IPS DF 6.9 (cell line): ENCODE measurements at regions not wholly inside any gene's neighbourhood (a gene's known extent, or its start where the extent isn't known, plus 50 kb on each side); places are given as distances from the start of the nearest gene placed in this dataset.

Experiments used
- DNase-seq: peaks from one replicate; pipeline ENCODE4 v3.0.0-alpha.2; 2013; ENCODE audit warnings: low read depth, low spot score
- H3K27ac ChIP-seq: one replicate; pipeline ENCODE4 v1.5.1; 2013; ENCODE audit warnings: low read length, control low read depth
- H3K27me3 ChIP-seq: 2 replicates; pipeline ENCODE4 v1.6.1; 2013; ENCODE audit warnings: mild to moderate bottlenecking, low read length; ENCODE audit not compliant: control insufficient read depth, insufficient read depth
- H3K36me3 ChIP-seq: 2 replicates; pipeline ENCODE4 v1.6.1; 2013; ENCODE audit warnings: low read length; ENCODE audit not compliant: control insufficient read depth, insufficient read depth
- H3K4me1 ChIP-seq: 2 replicates; pipeline ENCODE4 v1.6.1; 2013; ENCODE audit warnings: low read length; ENCODE audit not compliant: control insufficient read depth, insufficient read depth
- H3K4me3 ChIP-seq: 2 replicates; pipeline ENCODE4 v1.5.1; 2013; ENCODE audit warnings: mild to moderate bottlenecking, low read length
- H3K9me3 ChIP-seq: 2 replicates; pipeline ENCODE4 v1.6.1; 2013; ENCODE audit warnings: low read length, inconsistent platforms; ENCODE audit not compliant: control insufficient read depth, insufficient read depth
- WGBS: extraction: QIAGEN DNeasy Blood & Tissue Kit; methylation state at CpG from one replicate; pipeline ENCODE4 v1.1.7; 2013; ENCODE audit warnings: mixed read lengths, missing lambda C conversion rate; ENCODE audit not compliant: insufficient read length, insufficient coverage; 5-methylcytosine and 5-hydroxymethylcytosine counted together

DNA sequence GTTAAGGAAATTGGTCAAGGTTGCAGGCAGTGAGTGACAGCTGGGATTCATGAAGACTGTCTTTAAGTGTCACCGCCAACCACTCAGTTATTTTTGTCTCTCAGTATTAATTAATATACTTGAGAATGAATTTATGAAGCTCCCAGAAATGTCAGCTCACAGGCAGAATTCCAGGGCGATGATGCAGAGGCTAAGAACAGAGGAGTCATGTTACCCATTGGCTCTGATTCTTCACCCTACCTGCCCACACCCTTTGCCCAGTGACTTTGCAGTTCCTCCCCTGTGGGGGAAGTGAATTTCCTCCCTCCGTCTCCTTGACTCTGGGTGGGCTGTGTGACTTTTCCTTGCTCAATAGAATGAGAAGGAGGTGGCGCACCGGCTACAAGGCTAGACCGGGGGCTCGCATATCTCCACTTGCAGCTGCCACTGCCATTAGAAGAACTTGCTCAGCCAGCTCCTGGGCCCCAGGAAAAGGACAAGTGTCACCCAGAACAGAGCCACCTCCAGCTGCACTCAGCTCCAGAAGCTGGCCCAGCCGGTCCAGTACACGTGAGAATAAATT, 157.1 kb upstream of the PRKCQ start:
- no peak overlapping the region for H3K27ac ChIP-seq
- H3K9me3 ChIP-seq, result no peaks in the 10 kb centered on the region
- no peak overlapping the region for H3K4me3 ChIP-seq
- WGBS, result no CpG with 5 or more reads among the region's 9 CpGs
- DNase-seq, result no peak
- no peaks in the 10 kb centered on the region for H3K27me3 ChIP-seq
- H3K36me3 ChIP-seq, result no peaks in the 10 kb centered on the region
- H3K4me1 ChIP-seq, result peaks cover 6% of the 10 kb centered on the region; the same call in 1 of the 2 replicates

GRCh38 chr10:6734286-6734685, 154.2 kb upstream of the PRKCQ start:
- no peak overlapping the region for H3K27ac ChIP-seq
- no peaks in the 10 kb centered on the region for H3K27me3 ChIP-seq
- no peaks in the 10 kb centered on the region for H3K36me3 ChIP-seq
- no CpG with 5 or more reads among the region's 11 CpGs for WGBS
- no peak overlapping the region for H3K4me3 ChIP-seq
- no peak for DNase-seq
- H3K9me3 ChIP-seq, result no peaks in the 10 kb centered on the region
- peaks cover 5% of the 10 kb centered on the region; the same call in 1 of the 2 replicates for H3K4me1 ChIP-seq

DNA sequence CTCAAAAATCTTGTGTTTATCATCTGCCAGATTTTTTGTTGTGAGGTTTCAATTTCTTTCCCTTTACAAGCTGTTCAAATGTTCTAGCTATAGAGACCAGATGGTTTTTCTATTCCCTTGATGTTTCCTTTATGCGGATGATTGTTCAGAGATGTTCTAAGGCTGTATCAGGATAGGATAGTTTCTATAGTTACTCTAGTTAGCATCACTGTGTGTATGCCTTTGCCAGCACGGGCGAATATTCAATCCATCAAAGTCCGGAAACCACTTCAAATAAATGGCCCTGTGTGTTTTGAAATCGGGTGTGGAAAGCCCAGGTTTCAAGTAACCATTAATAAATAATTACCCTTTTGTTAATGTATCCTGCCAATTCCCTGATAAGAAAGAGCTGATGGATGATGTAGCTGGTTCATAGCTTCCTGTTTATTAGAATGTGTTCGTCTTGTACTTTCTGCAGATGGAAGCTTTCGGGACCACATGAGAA, 149.8 kb upstream of the PRKCQ start:
- WGBS, result no CpG with 5 or more reads among the region's 7 CpGs
- no peak for DNase-seq
- Histone ChIP-seq H3K27me3 (no peaks in the 10 kb centered on the region), H3K4me1 (no peaks in the 10 kb centered on the region), H3K27ac (no peak overlapping the region), H3K4me3 (no peak overlapping the region), H3K9me3 (no peaks in the 10 kb centered on the region), H3K36me3 (no peaks in the 10 kb centered on the region)

DNA sequence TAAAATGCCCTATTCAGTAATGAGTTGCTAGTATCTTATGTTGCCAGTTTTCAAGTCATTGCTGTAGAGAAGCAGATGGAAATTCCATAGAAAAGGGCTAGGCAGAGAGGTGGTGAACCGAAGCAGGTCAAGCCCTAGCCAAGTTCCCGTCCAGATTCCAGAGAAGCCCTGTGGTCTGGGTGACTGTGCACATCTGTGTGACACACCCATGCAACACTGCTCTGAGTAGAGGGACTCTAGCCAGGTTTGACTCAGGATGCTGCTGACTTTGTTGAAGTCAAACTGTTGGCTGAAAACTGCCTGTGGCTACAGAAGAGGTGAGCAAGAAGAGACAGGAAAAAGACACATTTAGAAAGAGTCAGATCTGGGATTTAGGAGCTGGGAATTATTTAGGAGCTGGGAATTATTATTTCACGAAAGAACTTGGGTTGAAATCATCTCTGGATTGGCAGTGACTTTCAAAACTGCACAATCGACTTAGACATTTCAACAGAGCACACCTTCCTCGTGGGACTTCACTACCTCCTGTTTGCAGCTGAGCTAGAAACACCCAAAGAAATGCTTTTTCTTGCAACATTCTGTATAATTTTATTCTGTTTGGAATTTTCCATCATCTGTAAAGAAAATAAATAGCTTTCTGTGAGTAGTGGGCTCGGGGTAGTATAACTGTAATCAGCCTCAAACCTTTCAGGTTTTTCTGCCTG, 149.1 kb upstream of the PRKCQ start:
- no peak for DNase-seq

GRCh38 chr10:6726924-6727323, 146.8 kb upstream of the PRKCQ start:
- Histone ChIP-seq H3K4me1 (0 out of 2 replicates have a peak, but pooled peaks cover 2% of the 10 kb centered on the region), H3K27ac (no peak overlapping the region), H3K27me3 (no peaks in the 10 kb centered on the region), H3K4me3 (no peak overlapping the region), H3K36me3 (no peaks in the 10 kb centered on the region), H3K9me3 (no peaks in the 10 kb centered on the region)
- no CpG with 5 or more reads among the region's 3 CpGs for WGBS
- no peak for DNase-seq

More for the DNA sequence above, 149.1 kb upstream of the PRKCQ start:
- no CpG with 5 or more reads among the region's 6 CpGs for WGBS
- no peaks in the 10 kb centered on the region for H3K36me3 ChIP-seq
- H3K27me3 ChIP-seq, result no peaks in the 10 kb centered on the region
- H3K27ac ChIP-seq, result no peak overlapping the region
- H3K4me3 ChIP-seq, result no peak overlapping the region
- H3K9me3 ChIP-seq, result no peaks in the 10 kb centered on the region
- H3K4me1 ChIP-seq, result no peaks in the 10 kb centered on the region

GRCh38 chr10:6722616-6723004, 142.5 kb upstream of the PRKCQ start:
- no peaks in the 10 kb centered on the region for H3K27me3 ChIP-seq
- no peak overlapping the region for H3K4me3 ChIP-seq
- no CpG with 5 or more reads among the region's 1 CpG for whole genome bisulfite sequencing
- no peak overlapping the region for H3K27ac ChIP-seq
- H3K36me3 ChIP-seq, result no peaks in the 10 kb centered on the region
- no peaks in the 10 kb centered on the region for H3K9me3 ChIP-seq
- no peak for DNase-seq
- H3K4me1 ChIP-seq, result 0 out of 2 replicates have a peak, but pooled peaks cover 5% of the 10 kb centered on the region

DNA sequence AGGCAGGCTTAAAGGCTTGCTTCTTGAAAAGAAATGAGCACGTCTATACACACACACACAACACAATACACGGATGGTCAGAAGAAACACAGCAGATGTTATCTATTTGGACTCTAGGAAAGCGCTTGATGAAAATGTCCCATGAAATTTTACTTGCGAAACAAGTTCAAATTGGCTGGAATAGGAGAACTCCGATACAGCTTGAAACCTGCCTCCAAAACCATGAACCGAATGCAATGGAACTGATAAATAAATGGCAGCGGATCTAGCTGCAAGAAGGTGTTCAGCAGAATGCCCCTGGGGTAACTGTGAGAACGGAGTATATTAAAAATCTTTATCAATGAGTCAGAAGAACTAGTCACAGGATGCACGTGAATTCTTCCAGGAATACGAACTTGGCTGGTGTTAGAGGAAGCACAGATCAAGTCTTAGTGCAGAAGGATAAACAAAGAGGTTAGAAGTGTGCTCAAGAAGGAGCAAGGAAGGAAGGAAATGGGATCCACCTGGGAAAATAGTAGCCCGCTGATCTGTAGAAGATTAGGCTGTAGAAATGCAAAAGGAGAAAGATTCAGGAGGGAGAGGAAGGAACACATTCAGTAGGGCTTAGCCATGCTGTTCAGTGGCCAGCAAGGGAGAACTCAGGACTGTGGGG, 142.0 kb upstream of the PRKCQ start:
- WGBS, result no CpG with 5 or more reads among the region's 11 CpGs
- Histone ChIP-seq H3K36me3 (no peaks in the 10 kb centered on the region), H3K4me3 (no peak overlapping the region), H3K27me3 (no peaks in the 10 kb centered on the region), H3K4me1 (0 out of 2 replicates have a peak, but pooled peaks cover 5% of the 10 kb centered on the region), H3K27ac (no peak overlapping the region), H3K9me3 (no peaks in the 10 kb centered on the region)
- no peak for DNase-seq

- WGBS, result no CpG with 5 or more reads among the region's 7 CpGs
- Histone ChIP-seq H3K4me3 (no peak overlapping the region), H3K36me3 (no peaks in the 10 kb centered on the region), H3K9me3 (no peaks in the 10 kb centered on the region), H3K4me1 (0 out of 2 replicates have a peak, but pooled peaks cover 5% of the 10 kb centered on the region), H3K27me3 (no peaks in the 10 kb centered on the region), H3K27ac (no peak overlapping the region)
- DNase-seq, result no peak
Measured at GRCh38 chr10:6721480-6721879, 141.4 kb upstream of the PRKCQ start.

- no peak overlapping the region for H3K27ac ChIP-seq
- no peaks in the 10 kb centered on the region for H3K27me3 ChIP-seq
- H3K9me3 ChIP-seq, result no peaks in the 10 kb centered on the region
- no peak overlapping the region for H3K4me3 ChIP-seq
- 0 out of 2 replicates have a peak, but pooled peaks cover 5% of the 10 kb centered on the region for H3K4me1 ChIP-seq
- no peaks in the 10 kb centered on the region for H3K36me3 ChIP-seq
- WGBS, result no CpG with 5 or more reads among the region's 2 CpGs
- DNase-seq, result no peak
Measured at GRCh38 chr10:6719561-6719960, 139.5 kb upstream of the PRKCQ start.

GRCh38 chr10:6718550-6718949, 138.5 kb upstream of the PRKCQ start:
- Histone ChIP-seq H3K27ac (no peak overlapping the region), H3K9me3 (no peaks in the 10 kb centered on the region), H3K36me3 (no peaks in the 10 kb centered on the region), H3K4me3 (no peak overlapping the region), H3K4me1 (0 out of 2 replicates have a peak, but pooled peaks cover 5% of the 10 kb centered on the region), H3K27me3 (no peaks in the 10 kb centered on the region)
- DNase-seq, result no peak
